GM20000 (cell line): ENCODE measurements at regions not wholly inside any gene's neighbourhood (a gene's known extent, or its start where the extent isn't known, plus 50 kb on each side); places are given as distances from the start of the nearest gene placed in this dataset.

Source experiments
- DNase-seq: peaks from one replicate; pipeline ENCODE4 v3.0.0; 2012; ENCODE audit warnings: low spot score
- TF ChIP-seq, protein P1 (sequence below): IDR thresholded peaks from 2 replicates; pipeline ENCODE4 v1.5.1; 2012; ENCODE audit warnings: mild to moderate bottlenecking, control low read depth; ENCODE audit errors: extremely low read depth, missing control alignments

DNA sequence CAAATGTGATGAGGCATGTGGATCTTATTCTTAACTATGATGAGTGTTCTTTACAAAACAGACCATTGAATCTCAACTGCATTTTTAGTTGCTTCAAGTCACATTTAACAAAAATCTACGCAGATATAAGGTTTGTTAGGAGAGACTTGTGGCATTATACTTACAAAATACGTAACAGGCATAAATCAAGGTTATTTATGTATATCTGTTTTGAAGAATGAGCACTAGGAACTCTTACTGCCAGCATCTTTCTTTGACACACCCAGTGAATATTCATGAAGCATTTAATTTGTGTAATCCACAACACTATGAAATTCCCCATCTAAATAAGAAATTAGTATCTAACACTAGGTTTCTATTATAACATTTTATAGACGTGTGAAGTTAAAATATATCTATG lies 186.3 kb downstream of the FAT4 start:
- no peak for DNase-seq
- TF ChIP-seq, protein P1, sequence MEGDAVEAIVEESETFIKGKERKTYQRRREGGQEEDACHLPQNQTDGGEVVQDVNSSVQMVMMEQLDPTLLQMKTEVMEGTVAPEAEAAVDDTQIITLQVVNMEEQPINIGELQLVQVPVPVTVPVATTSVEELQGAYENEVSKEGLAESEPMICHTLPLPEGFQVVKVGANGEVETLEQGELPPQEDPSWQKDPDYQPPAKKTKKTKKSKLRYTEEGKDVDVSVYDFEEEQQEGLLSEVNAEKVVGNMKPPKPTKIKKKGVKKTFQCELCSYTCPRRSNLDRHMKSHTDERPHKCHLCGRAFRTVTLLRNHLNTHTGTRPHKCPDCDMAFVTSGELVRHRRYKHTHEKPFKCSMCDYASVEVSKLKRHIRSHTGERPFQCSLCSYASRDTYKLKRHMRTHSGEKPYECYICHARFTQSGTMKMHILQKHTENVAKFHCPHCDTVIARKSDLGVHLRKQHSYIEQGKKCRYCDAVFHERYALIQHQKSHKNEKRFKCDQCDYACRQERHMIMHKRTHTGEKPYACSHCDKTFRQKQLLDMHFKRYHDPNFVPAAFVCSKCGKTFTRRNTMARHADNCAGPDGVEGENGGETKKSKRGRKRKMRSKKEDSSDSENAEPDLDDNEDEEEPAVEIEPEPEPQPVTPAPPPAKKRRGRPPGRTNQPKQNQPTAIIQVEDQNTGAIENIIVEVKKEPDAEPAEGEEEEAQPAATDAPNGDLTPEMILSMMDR: no peak

DNA sequence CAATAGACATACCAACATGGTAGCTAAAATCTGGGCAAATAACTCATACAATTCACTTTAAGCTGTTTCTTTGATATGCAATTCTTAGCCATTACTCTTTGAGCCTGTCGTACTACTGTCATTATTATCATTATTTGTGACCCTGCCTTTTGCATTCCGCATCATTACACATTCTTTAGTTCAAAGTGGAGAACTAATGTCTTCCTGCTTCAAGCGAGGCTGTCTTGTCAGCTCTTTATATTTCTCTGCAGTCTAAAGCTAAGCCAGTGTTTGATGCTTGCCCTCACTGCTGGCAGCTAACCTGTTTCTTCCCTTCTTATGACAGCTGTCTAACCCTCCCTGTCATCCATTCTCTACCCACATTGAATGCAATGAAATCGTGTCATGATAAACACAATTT lies 186.8 kb downstream of the FAT4 start:
- TF ChIP-seq, protein P1: no peak
- no peak for DNase-seq

DNA sequence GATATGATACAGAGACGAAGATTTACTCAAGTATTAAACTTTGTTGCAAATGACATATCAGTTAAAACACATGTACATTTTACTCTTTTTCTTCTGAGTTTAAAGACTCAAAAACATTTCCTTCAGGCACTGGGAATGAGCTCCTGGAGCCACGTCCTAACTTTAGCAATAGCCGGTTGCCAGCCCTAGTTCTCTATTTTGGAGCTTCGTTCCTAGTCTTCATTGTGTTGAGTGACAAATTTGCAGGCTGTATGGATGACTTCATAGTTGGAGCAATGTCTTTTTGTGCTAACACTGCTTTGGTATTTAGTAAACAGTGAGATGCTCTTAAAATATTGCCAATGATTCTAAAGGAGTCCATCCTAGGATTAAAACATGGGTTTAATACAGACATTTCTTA lies 190.9 kb downstream of the FAT4 start:
- no peak for DNase-seq
- TF ChIP-seq, protein P1: no peak

DNA sequence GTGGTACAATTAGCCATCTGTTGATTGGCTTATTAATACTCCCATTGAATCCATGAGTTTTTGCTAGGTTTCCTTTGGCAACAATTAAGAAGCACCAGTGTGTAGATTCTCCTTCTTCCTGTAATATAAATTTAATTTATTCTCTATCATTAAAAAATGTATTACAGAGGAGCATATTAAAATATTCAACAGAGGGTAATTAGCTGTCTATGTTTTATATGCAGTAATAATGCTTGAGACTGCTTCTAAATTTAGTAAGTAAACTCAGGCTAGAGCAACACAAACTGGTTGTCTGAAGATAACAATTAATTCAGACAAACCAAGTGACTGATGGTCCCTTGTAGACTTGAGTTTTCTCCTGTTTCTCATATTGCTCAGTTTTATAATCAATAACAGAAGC lies 192.4 kb downstream of the FAT4 start:
- no peak for DNase-seq
- TF ChIP-seq, protein P1: no peak

DNA sequence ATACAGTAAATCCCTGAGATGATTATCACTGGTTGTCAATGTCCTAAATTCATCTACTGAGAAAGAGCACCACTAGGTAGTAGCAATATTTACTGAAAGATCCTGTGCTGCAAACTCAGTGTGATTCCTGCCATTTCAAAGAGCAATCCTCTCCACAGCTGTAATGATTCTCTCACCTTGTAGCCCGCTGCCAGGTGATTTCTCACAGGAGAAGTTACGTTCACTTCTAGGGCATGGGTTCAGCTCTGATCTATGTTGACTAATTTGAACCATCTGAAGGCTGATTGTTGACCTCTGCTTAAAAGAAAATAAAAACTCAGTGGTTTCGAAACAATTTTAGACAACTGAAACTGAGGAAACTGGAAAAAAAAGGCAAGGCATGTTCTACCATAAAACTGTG lies 197.0 kb downstream of the FAT4 start:
- TF ChIP-seq, protein P1: no peak
- DNase-seq: no peak

DNA sequence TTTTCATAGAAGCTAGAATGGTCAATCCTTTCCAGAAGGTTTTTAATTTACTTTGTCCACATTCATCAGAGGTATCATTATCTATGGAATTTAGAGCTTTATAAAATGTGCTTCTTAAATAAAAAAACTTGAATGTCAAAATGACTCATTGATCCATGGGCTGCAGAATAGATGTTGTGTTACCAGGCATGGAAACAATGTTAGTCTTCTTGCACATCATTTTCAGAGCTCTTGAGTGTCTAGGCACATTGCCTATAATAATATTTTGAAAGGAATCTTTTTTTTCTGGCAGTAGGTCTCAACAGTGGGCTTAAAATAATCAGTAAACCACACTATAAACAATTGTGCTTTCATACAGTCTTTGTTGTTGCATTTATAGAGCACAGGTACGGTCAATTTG lies 200.3 kb downstream of the FAT4 start:
- DNase-seq: no peak
- TF ChIP-seq, protein P1: no peak

DNA sequence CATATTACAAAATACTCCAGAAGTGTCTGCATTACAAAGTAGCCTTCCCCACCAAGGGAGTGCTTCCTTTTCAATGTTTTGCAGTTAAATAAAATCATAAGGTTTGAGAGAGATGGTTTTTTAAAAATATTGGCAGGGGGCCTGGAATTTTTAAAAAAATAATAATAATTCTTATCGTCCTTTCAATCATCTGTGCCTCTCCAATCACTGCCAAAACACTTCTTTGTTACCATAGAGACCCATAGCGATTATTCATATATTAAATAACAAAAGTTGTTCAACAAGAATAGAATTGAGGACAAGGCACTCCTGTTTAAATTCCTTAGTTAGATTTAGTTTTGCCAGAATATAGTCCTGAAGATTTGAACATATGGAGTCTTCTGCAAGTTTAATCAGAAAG lies 203.1 kb downstream of the FAT4 start:
- no peak for DNase-seq
- TF ChIP-seq, protein P1: no peak
